ENCODE measurements at regions not wholly inside any gene's neighbourhood (a gene's known extent, or its start where the extent isn't known, plus 50 kb on each side); places are given as distances from the start of the nearest gene placed in this dataset.

GRCh38 chr20:63115651-63116411 is 100.1 kb downstream of the YTHDF1 start:
- TF ChIP-seq, protein P1, sequence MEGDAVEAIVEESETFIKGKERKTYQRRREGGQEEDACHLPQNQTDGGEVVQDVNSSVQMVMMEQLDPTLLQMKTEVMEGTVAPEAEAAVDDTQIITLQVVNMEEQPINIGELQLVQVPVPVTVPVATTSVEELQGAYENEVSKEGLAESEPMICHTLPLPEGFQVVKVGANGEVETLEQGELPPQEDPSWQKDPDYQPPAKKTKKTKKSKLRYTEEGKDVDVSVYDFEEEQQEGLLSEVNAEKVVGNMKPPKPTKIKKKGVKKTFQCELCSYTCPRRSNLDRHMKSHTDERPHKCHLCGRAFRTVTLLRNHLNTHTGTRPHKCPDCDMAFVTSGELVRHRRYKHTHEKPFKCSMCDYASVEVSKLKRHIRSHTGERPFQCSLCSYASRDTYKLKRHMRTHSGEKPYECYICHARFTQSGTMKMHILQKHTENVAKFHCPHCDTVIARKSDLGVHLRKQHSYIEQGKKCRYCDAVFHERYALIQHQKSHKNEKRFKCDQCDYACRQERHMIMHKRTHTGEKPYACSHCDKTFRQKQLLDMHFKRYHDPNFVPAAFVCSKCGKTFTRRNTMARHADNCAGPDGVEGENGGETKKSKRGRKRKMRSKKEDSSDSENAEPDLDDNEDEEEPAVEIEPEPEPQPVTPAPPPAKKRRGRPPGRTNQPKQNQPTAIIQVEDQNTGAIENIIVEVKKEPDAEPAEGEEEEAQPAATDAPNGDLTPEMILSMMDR (IDR thresholded peaks at IDR 0.05), result no peak
- no peak for TF ChIP-seq POLR2A (IDR thresholded peaks at IDR 0.05)
